ENCODE measurements at regions not wholly inside any gene's neighbourhood (a gene's known extent, or its start where the extent isn't known, plus 50 kb on each side); places are given as distances from the start of the nearest gene placed in this dataset.

DNA sequence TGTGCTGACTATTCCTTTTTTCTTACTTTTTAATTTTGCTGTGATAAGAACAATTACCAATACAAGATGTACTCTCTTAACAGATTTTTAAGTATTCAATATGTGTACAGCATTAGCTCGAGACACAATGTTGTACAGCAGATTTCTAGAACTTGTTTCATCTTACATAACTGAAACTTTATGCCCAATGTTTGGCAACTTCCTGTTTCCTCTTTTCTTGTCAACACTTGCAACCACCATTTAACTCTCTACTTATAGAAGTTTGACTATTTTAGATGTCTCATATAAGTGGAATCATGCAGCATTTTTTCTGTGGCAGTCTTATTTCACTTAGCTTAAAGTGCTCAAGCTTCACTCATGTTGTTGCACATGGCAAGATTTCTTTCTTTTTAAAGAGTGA, 1426.8 kb downstream of the SLITRK5 start:
- Histone ChIP-seq H3K36me3 (ENCODE audit: low read depth, low read length) (no peaks in the 10 kb centered on the region), H4K20me1 (ENCODE audit: low read length) (no peaks in the 10 kb centered on the region), H3K4me3 (ENCODE audit: low read length) (no peak overlapping the region), H3K4me2 (ENCODE audit: low read length) (no peak overlapping the region), H3K4me1 (ENCODE audit: insufficient read depth, low read length) (no peaks in the 10 kb centered on the region), H3F3A (ENCODE audit: low read length, unreplicated experiment) (no peaks in the 10 kb centered on the region), H2AFZ (ENCODE audit: low read length) (no peak overlapping the region), H3K27ac (ENCODE audit: low read length) (no peak overlapping the region), H3K9me3 (ENCODE audit: low read length) (no peaks in the 10 kb centered on the region), H3K27me3 (ENCODE audit: low read length) (no peaks in the 10 kb centered on the region), H3K9ac (ENCODE audit: low read length) (no peak overlapping the region), H3K79me2 (ENCODE audit: low read length) (no peaks in the 10 kb centered on the region), H3K9me2 (replicated peaks; ENCODE audit: low read length) (no peaks in the 10 kb centered on the region)
- ChIA-PET CTCF (no interaction called here), POLR2A (ENCODE audit: unreplicated experiment) (no interaction called here)
- ATAC-seq (no peak), DNase-seq (no peak)
- BruUV-seq (replicated peaks) = no TSS peak
- TF ChIP-seq EZH2phosphoT487 (IDR thresholded peaks at IDR 0.05; ENCODE audit: borderline replicate concordance, low read length) = no peak
- no peak for TF ChIP-seq CTCF (conservative IDR thresholded peaks at IDR 0.05; ENCODE audit: low read depth, low read length)
- TF ChIP-seq EZH2 (IDR thresholded peaks at IDR 0.05; ENCODE audit: low read length, unreplicated experiment) = no peak
- intact Hi-C loops (cut with micrococcal nuclease) = no loop called here

DNA sequence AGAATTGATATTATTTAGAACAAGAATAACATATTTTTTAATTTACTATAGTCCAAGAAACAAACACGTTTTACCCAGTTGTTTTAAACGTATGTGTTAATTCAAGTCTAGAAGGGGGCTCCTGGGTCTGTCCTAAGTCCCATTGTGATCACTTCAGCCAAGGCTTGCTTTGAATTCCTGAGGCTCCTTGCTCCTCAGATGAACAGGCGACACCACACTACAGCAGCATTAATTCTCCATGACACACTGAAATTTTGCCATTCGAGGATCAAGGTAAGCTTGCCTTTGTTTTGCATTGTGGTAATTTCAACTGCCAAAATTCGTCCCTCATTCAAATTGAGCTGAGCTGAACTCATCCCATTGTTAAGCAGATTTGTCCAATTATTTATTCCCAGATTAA, 1442.6 kb downstream of the SLITRK5 start:
- no peaks in the 10 kb centered on the region for H3K4me1 ChIP-seq (ENCODE audit: insufficient read depth, low read length)
- H3K27me3 ChIP-seq (ENCODE audit: low read length) = no peaks in the 10 kb centered on the region
- no peaks in the 10 kb centered on the region for H3K36me3 ChIP-seq (ENCODE audit: low read depth, low read length)
- ATAC-seq (no peak), DNase-seq (no peak)
- ChIA-PET POLR2A (ENCODE audit: unreplicated experiment) (no interaction called here), CTCF (interaction anchor here (0.7 kb wide), 1 partner anchor 57 kb away, joined by 3 read pairs; no protein-coding TSS in a partner anchor)
- no peaks in the 10 kb centered on the region for H3F3A ChIP-seq (ENCODE audit: low read length, unreplicated experiment)
- H3K27ac ChIP-seq (ENCODE audit: low read length) = no peak overlapping the region
- H3K9ac ChIP-seq (ENCODE audit: low read length) = no peak overlapping the region
- H3K4me2 ChIP-seq (ENCODE audit: low read length) = no peak overlapping the region
- no peaks in the 10 kb centered on the region for H3K79me2 ChIP-seq (ENCODE audit: low read length)
- H4K20me1 ChIP-seq (ENCODE audit: low read length) = no peaks in the 10 kb centered on the region
- intact Hi-C loops (cut with micrococcal nuclease) = no loop called here
- BruUV-seq (replicated peaks) = no TSS peak
- H2AFZ ChIP-seq (ENCODE audit: low read length) = no peak overlapping the region
- no peak for TF ChIP-seq CTCF (conservative IDR thresholded peaks at IDR 0.05; ENCODE audit: low read depth, low read length)
- no peak for TF ChIP-seq EZH2phosphoT487 (IDR thresholded peaks at IDR 0.05; ENCODE audit: borderline replicate concordance, low read length)
- no peak for TF ChIP-seq EZH2 (IDR thresholded peaks at IDR 0.05; ENCODE audit: low read length, unreplicated experiment)
- no peaks in the 10 kb centered on the region for H3K9me3 ChIP-seq (ENCODE audit: low read length)
- H3K4me3 ChIP-seq (ENCODE audit: low read length) = no peak overlapping the region
- H3K9me2 ChIP-seq (replicated peaks; ENCODE audit: low read length) = no peaks in the 10 kb centered on the region

GRCh38 chr13:89115307-89115706, 1444.1 kb downstream of the SLITRK5 start:
- no peaks in the 10 kb centered on the region for H3K4me1 ChIP-seq (ENCODE audit: insufficient read depth, low read length)
- ATAC-seq (no peak), DNase-seq (no peak)
- H3K9me3 ChIP-seq (ENCODE audit: low read length) = no peaks in the 10 kb centered on the region
- H3F3A ChIP-seq (ENCODE audit: low read length, unreplicated experiment) = no peaks in the 10 kb centered on the region
- intact Hi-C loops (cut with micrococcal nuclease) = no loop called here
- no peaks in the 10 kb centered on the region for H3K27me3 ChIP-seq (ENCODE audit: low read length)
- no peaks in the 10 kb centered on the region for H3K36me3 ChIP-seq (ENCODE audit: low read depth, low read length)
- no peak overlapping the region for H2AFZ ChIP-seq (ENCODE audit: low read length)
- H4K20me1 ChIP-seq (ENCODE audit: low read length) = no peaks in the 10 kb centered on the region
- CTCF ChIA-PET = no interaction called here
- no peaks in the 10 kb centered on the region for H3K79me2 ChIP-seq (ENCODE audit: low read length)
- H3K4me3 ChIP-seq (ENCODE audit: low read length) = no peak overlapping the region
- H3K4me2 ChIP-seq (ENCODE audit: low read length) = no peak overlapping the region
- H3K9me2 ChIP-seq (replicated peaks; ENCODE audit: low read length) = no peaks in the 10 kb centered on the region
- no peak overlapping the region for H3K9ac ChIP-seq (ENCODE audit: low read length)
- H3K27ac ChIP-seq (ENCODE audit: low read length) = no peak overlapping the region
- POLR2A ChIA-PET (ENCODE audit: unreplicated experiment) = no interaction called here
- TF ChIP-seq EZH2phosphoT487 (IDR thresholded peaks at IDR 0.05; ENCODE audit: borderline replicate concordance, low read length) (no peak), CTCF (conservative IDR thresholded peaks at IDR 0.05; ENCODE audit: low read depth, low read length) (peak; percentile 34; the same call in 1 of the 2 replicates), EZH2 (IDR thresholded peaks at IDR 0.05; ENCODE audit: low read length, unreplicated experiment) (no peak)
- no TSS peak for BruUV-seq (replicated peaks)
